ENCODE measurements at regions not wholly inside any gene's neighbourhood (a gene's known extent, or its start where the extent isn't known, plus 50 kb on each side); places are given as distances from the start of the nearest gene placed in this dataset.

DNA sequence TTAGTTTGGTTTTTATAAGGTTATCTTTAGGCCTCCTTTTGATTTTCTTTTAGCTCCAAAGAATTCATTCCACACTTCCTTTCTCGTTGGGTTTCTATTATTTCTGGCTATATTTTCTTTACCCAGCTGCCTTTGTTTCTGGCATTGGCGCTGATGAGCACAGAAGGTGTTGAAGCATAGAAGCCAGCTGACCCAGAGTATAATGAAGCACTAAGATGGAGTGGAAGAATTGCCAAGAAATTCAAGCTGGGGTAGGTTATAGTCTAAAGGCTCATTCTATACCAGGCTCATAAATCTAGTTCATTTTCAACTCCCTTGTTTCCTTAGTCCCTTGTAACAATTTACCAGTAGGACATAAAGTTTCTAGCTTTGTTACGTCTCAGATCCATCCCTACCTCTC is 169.5 kb downstream of the HRH4 start:
- DNase-seq, result no peak

DNA sequence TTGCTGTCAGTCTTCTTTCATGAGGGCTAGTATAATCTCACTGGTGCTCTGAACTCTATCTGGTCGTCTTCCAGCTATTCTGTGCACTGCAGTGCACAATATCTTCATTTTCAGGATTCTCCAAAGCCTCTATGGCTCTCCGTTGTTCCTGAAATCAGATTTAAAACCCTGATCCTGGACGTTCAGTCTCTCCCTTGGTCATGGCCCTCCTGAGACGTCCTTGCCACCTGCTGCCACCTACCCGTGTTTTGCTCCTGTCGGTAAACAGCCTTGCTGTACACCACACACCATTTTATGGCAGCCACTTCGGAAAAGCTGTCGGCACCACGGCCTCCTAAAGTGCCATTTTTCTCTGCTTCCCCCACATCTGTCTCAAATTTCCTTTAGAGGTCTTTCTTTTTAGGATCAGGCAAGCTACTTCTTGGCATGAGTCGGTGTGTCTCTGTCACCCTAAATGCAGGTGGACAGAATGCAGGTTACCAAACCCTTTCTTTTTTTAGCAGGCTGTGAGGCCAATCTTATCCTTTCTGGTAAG is 170.0 kb downstream of the HRH4 start:
- DNase-seq, result no peak

DNA sequence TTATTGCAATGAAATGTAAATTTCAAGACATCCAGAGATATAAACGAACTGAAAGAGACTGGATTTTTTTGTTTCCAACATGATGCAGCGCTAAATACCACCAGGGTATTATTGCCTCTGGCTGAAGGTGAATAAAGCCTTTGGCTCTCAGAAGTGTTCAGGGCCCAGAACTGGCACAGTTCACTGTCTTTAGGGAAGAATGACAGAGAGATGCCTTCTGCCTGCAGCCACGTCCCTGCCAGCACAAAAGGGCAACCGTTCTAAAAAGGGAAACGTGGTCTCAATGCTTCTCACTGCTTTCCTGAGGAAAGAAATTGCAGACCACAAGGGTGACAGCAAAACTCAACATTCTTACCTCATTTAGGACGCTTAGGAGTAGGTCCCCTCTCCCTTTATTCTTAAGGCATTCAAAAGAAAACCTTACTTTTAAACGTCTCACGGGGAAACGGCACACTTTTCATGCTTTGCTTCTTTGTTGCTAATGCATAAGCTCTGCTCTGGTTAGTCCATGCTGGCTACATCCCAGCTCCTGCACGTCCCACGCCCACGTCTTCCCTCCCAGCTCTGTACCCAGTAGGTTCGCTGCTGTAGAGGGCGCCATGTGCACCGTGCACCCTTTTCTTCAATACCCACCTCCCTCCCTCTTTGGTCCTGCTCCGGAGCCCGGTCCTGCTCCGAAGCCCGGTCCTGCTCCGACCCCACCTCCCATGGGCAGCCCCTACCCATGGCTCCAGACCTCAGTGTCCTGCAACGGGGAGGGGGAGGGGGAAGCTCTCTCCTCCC is 171.0 kb downstream of the HRH4 start:
- no peak for DNase-seq

GRCh38 chr18:24632158-24632988 is 171.9 kb downstream of the HRH4 start:
- no peak for DNase-seq

- no peak for DNase-seq
Measured at GRCh38 chr18:24633121-24633520, 172.7 kb downstream of the HRH4 start.

DNA sequence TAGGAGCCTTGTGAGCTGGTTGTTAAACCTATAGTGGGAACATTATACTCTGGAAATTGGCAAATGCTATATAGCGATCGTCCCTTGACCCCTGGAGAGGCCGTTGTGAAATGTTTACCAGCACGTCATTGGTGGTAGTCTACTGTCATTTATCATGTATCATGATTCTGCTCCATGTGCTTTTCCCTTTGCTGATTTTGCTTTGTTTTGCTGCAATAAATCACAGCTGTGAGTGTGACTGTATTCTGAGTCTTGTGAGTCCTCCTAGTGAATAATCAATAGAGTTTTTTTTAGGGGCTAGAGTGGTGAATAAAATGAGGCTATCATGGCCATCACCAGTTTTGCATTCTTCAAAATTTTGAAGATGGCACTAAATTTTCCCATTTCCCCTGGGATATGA is 189.1 kb downstream of the HRH4 start:
- DNase-seq, result no peak

DNA sequence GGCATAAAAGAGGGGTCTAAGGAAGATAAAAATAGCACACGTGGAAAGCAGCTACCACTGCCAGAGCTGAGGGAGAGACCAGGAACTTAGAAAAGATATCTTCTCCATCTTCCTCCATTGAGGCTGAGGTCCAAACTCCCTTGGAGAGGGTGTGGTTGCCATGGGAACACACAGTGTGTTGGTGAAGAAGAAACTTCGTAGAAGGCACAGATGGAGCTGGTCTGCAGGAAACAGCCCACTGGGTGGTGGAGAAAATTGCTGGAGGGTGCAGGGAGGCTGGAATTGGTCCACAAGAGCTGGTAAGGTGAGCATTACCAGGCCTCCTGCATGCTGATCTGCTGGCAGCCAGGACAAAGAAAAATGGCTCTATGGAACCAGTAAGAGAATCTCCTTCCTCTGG is 191.0 kb downstream of the HRH4 start:
- DNase-seq, result no peak

DNA sequence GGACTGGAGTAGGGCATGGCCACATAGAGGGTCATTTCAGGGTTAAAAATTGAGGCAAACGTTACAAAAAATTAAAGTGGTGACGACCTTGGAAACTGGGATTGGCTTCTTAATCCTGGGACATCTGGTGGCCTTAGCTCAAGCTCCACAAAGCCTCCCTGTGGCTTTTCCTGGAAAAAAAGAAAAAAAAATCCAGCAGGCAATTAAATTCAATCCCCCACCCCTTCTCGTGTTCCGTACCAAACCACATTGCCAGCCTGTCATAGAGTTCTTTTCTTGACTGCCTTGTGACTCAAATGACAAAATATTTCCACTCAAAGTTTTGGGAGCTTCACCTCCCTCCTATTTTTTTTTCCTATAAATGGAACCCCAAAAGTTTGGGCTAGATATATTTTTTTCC is 195.6 kb downstream of the HRH4 start:
- no peak for DNase-seq

DNA sequence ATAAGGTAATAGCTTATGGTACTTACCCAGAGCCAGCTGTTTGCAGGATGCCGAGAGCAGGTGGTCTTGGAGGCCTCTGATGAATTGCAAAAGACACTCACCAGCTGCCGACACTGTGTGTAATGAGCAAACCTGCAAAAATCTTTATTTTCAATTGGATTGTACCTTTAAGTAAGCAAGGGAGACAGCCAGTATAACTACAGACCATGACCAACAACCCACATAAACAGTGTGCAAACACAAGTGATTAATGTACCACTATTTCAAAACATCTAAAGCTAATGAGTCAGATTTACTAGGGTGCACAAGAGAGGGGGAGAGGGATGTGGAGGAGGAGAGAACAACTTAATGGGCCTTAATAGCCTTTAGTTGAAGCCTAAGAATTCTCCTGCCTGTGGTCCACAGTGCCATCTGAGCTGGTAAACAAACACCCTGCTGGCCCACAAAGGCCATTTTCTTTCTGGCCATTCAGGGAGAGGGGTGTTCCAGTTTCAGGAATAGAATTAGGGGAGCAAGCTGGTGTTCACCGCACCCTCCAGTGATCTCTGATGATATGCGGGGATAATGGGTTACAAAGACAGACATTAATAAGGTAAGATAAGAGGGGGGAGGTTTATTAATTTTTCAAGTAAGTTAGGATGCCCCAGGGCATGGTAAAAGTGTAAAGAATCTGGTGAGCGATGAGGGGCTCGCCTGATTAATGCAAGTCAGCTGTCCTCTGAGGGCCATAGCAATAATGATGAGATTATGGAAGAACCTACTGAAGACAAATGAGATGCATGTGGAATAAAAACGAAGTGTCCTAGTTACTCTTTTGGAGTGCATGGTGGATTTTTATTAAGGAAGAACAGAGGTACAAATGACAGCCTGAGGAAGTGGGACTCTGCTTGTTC is 196.4 kb downstream of the HRH4 start:
- DNase-seq, result no peak

DNA sequence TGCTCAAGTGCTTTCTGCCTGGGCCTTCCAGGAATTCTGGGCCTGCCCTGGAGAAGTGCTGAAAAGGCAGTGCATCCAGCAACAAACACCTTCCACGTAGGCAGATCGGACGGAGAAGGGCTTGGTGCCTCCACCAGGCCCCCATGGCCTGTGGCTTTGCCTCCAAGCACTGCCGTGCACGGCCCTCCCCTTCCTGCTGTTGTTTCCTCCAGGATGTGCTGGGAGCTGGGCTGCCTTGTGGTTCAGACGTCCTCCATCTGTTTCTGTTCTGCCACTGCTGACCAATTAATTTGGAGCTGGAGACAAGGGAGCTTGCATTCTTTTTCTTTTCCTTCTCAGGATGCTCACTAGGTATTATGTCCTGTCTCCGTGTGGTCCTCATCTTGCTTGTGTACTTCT is 197.0 kb downstream of the HRH4 start:
- DNase-seq, result no peak

- no peak for DNase-seq
Measured at GRCh38 chr18:24658302-24658701, 197.9 kb downstream of the HRH4 start.

GRCh38 chr18:24659827-24660720 is 199.6 kb downstream of the HRH4 start:
- peak; percentile 15 for DNase-seq

- DNase-seq, result no peak
Measured at GRCh38 chr18:24660956-24661355, 200.5 kb downstream of the HRH4 start.

- no peak for DNase-seq
Measured at GRCh38 chr18:24662412-24662821, 202.0 kb downstream of the HRH4 start.

GRCh38 chr18:24663026-24663425 is 202.6 kb downstream of the HRH4 start:
- DNase-seq, result no peak

DNA sequence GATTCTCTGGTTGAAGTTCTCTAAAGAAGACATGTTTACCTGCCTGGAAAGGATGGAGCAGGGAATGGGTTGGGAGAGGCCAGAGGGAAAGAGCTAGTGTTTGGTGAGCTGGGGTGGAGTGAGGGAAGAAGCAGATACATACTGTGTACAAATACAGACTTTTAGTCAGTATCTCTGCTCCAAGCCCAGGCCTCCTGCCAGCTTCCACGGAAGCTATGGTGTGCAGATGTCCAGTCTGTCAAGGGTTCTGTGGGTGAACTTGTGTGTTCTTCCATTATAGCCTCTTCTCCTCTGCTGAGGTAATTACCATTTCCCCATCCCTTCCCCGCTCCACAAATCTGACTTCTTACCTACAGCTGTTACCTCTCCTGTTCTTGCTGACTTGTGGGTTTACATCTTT is 208.6 kb downstream of the HRH4 start:
- no peak for DNase-seq

DNA sequence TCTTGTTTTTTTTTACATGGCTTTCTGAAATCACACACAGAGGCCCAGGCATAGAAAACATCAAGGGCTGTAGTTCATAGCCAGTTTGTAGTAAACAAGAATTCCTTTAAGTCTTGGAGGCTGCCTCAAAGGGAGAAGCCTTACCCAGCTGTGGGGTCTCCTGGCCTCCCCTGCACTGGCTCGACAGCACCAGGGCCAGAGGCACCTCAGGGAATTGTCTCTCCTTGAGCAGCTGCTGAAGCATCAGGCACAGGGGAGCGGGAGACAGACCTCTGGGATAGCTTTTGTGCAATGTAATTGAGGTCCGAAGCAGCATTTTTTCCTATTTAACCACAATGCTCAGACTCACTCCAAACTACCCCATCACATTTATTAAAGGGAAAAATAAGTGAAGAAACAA is 209.1 kb downstream of the HRH4 start:
- DNase-seq, result no peak

- DNase-seq, result no peak
Measured at GRCh38 chr18:24672165-24672941, 211.9 kb downstream of the HRH4 start.

GRCh38 chr18:24674200-24674599 is 213.8 kb downstream of the HRH4 start:
- no peak for DNase-seq

DNA sequence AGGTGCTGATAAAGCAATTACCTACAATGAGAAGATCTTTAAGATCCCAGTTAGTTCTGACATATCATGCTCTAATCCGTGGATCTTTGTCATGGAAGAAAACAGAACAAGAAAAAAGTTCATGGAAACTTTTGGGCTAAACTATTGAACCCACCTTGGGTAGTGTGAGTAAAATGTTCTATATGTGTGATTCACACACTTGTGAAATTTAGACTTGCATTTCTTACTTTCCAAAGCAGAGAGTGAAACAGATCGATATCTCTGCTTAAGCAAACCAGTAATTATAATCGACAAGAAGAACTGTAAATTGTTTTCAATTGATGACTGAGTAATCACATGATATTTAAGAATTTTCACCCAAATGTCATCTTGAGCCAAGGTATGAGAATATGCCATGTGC is 214.2 kb downstream of the HRH4 start:
- DNase-seq, result no peak

DNA sequence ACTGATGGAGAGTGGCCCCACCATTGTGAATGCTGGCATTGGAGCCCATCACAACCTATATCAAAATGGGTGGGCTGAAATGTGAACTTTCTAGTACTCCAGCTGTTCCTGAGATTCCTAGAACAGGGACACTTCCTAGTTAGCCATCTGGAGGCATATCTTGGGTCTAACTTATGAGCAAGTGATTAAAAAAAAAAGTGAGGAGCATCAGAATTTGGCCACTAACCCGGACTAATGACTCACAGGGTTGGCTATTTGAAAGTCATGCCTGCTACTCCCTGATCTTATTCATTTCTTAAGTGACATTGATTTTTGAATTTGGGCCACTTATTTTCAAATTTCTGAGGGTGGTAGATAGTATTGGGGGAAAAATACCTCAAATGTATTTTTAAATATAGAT is 216.6 kb downstream of the HRH4 start:
- DNase-seq, result no peak

Data from activated CD4-positive, alpha-beta T cell treated with anti-CD3 and anti-CD28 coated beads, Interleukin-10, Interleukin-2, amounts not matched to agents 100 ng/mL and 50 ng/mL, durations not matched to agents 16 hours and 8 hours (primary cell).